Tibial nerve (tissue), 4 donors: ENCODE measurements at regions not wholly inside any gene's neighbourhood (a gene's known extent, or its start where the extent isn't known, plus 50 kb on each side); places are given as distances from the start of the nearest gene placed in this dataset.

Experiments used
- CTCF ChIP-seq, 5 experiments: fragments of 200-600 bp in 3 of 5; fragments of 450-650 bp in 2 of 5; sonication (generic) in 3 of 5; IDR thresholded peaks; one replicate each; pipeline ENCODE4 v1.5.1; 2016 to 2019; ENCODE audit warnings: antibody characterized with exemption in 5 of 5, mild to moderate bottlenecking in 3 of 5, moderate library complexity in 2 of 5
- EP300 ChIP-seq, 2 donors: sonication (generic); formaldehyde crosslinking; IDR thresholded peaks; one replicate each; pipeline ENCODE4 v1.6.1; 2017; ENCODE audit warnings: antibody characterized with exemption in 2 of 2, mild to moderate bottlenecking in 1 of 2
- POLR2A ChIP-seq, 2 donors: fragments of 450-650 bp; IDR thresholded peaks; one replicate each; pipeline ENCODE4 v1.6.1; 2017; ENCODE audit warnings: antibody characterized with exemption in 2 of 2, mild to moderate bottlenecking in 2 of 2, moderate library complexity in 2 of 2

- no peak for TF ChIP-seq CTCF (IDR thresholded peaks at IDR 0.05)
- TF ChIP-seq POLR2A (IDR thresholded peaks at IDR 0.05) = no peak
- no peak for TF ChIP-seq EP300 (IDR thresholded peaks at IDR 0.05)
Measured at GRCh38 chr1:81679942-81680341, 120.8 kb upstream of the ADGRL2 start.
